Fibroblast of pulmonary artery (primary cell): ENCODE measurements at regions not wholly inside any gene's neighbourhood (a gene's known extent, or its start where the extent isn't known, plus 50 kb on each side); places are given as distances from the start of the nearest gene placed in this dataset.
A peak's percentile ranks its signal among the peaks of the same experiment; 100 is the strongest.

Experiments used
- DNase-seq: peaks from one replicate; pipeline ENCODE4 v3.0.0-alpha.2; 2010; ENCODE audit warnings: low read depth
- H3K4me3 ChIP-seq: replicated peaks from 2 replicates; pipeline ENCODE4 v1.5.1; 2011; ENCODE audit warnings: low read depth, mild to moderate bottlenecking, control low read depth, low read length, moderate library complexity
- TF ChIP-seq, protein P1 (sequence below): IDR thresholded peaks from 2 replicates; pipeline ENCODE4 v1.5.1; 2011; ENCODE audit warnings: mild to moderate bottlenecking, control low read depth, low read length, inconsistent platforms; ENCODE audit errors: missing control alignments

DNA sequence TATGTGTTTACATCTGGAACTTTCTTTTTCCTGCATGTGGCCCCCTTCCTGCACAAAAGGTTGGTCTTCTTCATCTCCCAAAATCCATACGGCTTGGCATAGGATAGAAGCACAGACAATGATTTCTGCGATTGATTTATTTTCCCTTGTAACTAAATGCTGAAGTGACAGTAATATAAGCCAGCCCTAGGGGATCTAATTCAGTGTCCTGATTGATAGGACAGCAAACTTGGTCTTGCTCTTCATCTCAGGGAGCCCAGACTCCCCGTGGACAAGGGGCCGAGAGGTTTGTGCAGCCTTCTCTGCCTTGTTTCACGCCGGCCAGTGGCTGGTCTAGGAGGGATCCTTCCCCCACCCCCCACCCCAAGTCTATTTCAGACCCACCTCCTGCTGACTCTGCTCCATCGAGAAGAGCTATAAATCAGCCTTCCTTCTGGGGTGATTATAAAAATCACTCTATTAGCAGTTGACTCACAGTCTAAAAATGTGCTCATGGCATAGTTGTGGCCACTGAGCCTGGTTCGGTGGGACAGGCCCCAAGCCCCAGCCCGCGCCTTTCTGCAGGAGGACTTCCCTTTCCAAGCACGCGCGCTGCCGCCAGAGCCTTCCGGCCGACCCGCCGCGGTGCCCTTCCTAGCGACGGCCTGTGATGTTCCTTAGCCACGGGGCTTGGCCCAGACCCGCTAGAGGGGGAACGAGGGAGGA is 89.8 kb upstream of the COL5A1 start:
- no peak overlapping the region for H3K4me3 ChIP-seq
- TF ChIP-seq, protein P1, sequence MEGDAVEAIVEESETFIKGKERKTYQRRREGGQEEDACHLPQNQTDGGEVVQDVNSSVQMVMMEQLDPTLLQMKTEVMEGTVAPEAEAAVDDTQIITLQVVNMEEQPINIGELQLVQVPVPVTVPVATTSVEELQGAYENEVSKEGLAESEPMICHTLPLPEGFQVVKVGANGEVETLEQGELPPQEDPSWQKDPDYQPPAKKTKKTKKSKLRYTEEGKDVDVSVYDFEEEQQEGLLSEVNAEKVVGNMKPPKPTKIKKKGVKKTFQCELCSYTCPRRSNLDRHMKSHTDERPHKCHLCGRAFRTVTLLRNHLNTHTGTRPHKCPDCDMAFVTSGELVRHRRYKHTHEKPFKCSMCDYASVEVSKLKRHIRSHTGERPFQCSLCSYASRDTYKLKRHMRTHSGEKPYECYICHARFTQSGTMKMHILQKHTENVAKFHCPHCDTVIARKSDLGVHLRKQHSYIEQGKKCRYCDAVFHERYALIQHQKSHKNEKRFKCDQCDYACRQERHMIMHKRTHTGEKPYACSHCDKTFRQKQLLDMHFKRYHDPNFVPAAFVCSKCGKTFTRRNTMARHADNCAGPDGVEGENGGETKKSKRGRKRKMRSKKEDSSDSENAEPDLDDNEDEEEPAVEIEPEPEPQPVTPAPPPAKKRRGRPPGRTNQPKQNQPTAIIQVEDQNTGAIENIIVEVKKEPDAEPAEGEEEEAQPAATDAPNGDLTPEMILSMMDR, result no peak
- DNase-seq, result peak; percentile 75

DNA sequence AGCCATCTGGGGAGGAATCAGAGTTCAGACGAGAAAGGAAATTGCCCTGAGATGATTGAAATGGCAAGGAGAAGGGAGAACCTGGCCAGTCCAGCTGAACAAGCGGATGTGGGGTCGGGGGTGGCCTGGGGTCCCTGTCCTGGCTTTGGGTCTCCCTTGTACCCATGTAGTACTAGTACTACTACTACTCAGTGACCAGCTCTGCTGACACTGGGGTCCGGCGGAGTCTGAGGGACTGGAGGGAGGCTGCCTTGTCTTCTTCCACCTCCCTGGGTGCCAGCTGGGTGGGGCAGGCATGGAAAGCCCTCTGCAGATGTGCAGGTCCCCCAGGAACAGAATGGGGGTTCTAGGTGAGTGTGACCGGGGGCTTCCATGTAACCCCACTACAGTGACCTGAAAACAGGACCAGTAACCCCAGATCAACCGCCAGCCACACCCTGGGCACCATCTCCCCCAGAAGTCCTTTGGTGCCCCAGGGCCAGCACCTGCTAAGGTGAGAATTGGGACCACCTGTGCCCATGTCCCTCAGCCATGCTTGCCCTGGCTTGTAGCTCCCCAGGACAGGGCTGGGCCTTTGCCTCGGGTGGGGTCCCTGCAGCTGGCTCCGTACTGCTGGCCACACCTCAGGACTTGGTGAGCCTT is 89.1 kb upstream of the COL5A1 start:
- H3K4me3 ChIP-seq, result no peak overlapping the region
- DNase-seq, result no peak
- TF ChIP-seq, protein P1, result no peak

DNA sequence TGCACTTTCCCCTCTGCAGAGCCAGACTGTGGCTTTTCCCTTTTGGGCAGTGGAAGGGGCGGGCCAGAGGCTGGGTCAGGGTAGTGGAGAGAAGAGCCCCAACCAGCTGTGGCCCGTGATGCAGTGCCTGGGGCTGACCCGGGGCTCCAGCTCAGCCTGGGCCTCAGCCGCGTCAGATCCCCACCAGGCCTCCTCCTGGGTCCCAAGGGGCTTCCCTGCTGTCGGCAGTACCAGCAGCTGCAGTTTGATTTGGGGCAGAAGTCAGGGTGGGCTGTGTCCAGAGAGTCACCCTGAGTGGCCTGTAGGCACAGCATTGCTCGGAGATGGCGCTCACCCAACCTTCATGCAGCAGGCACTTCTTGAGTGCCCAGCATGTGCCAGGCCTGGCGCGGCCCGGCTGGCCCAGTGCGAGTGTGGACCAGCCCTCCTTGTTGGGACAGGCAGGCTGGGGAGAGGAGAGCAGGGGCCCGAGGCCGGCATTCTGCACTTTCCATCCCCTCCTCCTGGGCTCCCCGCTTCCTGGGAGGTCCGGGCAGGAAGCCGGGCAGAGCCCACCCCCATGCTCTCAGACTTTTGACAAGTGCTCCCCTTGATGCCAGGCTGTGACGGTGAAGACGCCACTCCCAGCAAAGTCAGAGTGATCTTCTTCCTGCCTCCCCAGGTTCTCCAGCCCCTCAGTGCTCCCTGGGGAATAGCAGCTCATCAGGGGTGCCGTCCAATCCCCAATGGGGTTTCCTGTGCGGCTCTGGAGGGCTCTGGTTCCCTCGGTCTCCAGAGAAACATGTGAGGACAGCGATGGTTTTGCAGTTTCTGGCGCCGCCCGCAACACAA is 88.3 kb upstream of the COL5A1 start:
- TF ChIP-seq, protein P1, result no peak
- DNase-seq, result no peak
- no peak overlapping the region for H3K4me3 ChIP-seq

DNA sequence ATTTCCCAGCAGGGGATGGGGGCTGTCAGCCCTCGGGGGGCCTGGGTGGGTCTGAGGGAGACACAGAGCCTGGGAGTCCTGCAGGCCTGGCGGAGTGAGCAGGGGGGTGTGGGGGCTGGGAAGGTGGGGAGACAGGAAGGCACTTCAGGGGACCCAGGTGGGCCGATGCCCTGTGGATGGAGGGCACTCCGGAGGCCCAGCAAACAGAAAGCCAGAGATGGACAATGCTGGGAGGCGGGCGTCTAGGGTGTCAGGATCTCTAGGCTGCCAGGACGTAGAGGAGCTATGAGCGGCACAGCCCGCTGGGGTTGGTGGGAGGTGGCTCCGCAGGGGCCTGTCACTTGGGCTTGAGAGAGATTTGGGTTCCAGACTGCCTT is 87.6 kb upstream of the COL5A1 start:
- TF ChIP-seq, protein P1, result no peak
- H3K4me3 ChIP-seq, result no peak overlapping the region

DNA sequence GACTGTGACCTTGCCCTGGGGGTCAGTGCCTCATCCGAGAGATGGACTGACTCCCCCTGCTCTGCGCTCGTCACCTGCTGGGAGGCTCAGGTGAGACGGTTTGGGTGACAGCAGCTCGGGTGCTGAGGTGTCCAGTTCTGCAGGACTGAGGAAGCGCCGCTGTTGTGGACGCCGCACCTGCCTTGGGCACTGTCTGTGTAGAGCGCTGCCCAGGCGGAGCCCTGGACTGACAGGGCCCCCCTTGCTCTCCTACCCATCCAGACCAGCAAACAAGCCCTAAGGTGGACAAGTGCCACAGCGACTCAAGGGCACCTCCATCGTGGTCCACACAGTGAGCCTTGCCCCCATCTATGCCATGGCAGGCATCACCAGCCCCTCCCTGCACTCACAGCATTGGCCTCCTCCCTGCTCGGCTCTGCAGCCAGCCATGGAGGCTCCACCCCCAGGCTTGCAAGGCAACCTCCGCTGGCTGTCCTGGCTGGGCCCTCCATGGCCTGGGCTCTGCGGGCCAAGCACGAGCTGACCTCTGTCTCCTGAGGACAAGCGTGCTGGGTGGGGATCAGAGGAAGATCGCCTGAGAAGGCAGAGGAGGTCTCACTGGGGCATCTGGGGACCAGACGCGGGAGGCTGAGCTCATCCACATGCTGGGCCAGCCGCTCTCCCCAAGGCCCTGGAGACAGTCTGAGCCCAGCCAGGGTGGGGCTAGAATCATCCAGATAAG is 87.1 kb upstream of the COL5A1 start:
- DNase-seq, result no peak
- TF ChIP-seq, protein P1, result no peak
- no peak overlapping the region for H3K4me3 ChIP-seq

More for the DNA sequence above, 87.6 kb upstream of the COL5A1 start:
- DNase-seq, result no peak

DNA sequence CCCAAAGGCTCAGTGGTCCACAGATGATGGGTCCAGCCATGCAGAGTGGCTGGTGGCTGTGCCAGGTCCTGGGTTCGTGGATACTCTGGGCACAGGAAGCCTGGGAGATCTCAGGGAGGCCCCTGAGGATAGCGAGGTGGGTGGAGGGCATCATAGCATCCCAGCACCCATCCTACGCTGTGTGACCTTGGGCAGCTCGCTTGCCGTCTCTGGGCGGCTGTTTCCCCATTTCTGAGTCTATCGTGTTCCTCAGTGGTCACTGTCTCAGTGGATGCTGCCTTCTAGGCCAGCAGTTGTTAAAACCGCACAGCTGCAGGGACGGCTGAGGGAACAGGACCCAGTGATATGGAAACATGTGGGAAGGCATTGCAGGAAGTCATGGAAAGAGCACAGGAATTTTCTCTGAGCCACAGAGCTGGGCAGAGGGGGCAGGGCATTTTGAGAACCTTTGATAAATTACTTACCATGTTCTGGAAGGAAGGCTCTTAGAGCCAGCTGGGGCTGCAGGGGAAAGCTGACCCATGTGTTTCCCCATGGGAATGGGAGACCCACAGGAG is 86.4 kb upstream of the COL5A1 start:
- peak; percentile 28 for DNase-seq
- H3K4me3 ChIP-seq, result no peak overlapping the region
- TF ChIP-seq, protein P1, result no peak
